PC-9 (cell line): ENCODE measurements at regions not wholly inside any gene's neighbourhood (a gene's known extent, or its start where the extent isn't known, plus 50 kb on each side); places are given as distances from the start of the nearest gene placed in this dataset.

Experiments used
- BruUV-seq: library from RNA; stranded (reverse); fragments of 400-500 nt; replicated peaks from 2 replicates; lab custom pipeline; 2021; lab: Mats Ljungman, UMichigan
- CTCF ChIA-PET: fragments of 300-600 bp; sonication (Branson Sonifier 250); formaldehyde crosslinking; loops from one replicate; lab custom pipeline; 2022; ENCODE audit warnings: antibody characterized with exemption; lab: Charles Lee
- POLR2A ChIA-PET: fragments of 300-600 bp; sonication (Branson Sonifier 250); formaldehyde crosslinking; loops from one replicate; lab custom pipeline; 2022; ENCODE audit warnings: antibody characterized with exemption; ENCODE audit not compliant: unreplicated experiment; lab: Charles Lee
- DNase-seq, 2 experiments: peaks; one replicate each; pipeline versions ENCODE4 v3.0.0 to v3.0.0-alpha.2; 2015 to 2022; ENCODE audit warnings: mixed read lengths in 1 of 2
- H2AFZ ChIP-seq: fragments of 200-600 bp; sonication (generic); 2 replicates; pipeline ENCODE4 v1.8.1; 2017; ENCODE audit warnings: antibody characterized with exemption
- H3F3A ChIP-seq: fragments of 200-600 bp; sonication (generic); 2 replicates; pipeline ENCODE4 v1.8.1; 2017; ENCODE audit warnings: antibody characterized with exemption, mild to moderate bottlenecking, low read depth; ENCODE audit not compliant: insufficient read depth
- H3K27ac ChIP-seq: fragments of 200-600 bp; sonication (generic); 2 replicates; pipeline ENCODE4 v1.6.1; 2016; ENCODE audit warnings: mixed run types
- H3K27me3 ChIP-seq: fragments of 200-600 bp; sonication (generic); 2 replicates; pipeline ENCODE4 v1.6.1; 2016; ENCODE audit warnings: low read depth, mixed run types; ENCODE audit not compliant: insufficient read depth
- H3K36me3 ChIP-seq: fragments of 200-600 bp; sonication (generic); 2 replicates; pipeline ENCODE4 v1.6.1; 2016; ENCODE audit warnings: low read depth, mixed run types
- H3K4me1 ChIP-seq: fragments of 200-600 bp; sonication (generic); replicated peaks from 2 replicates; pipeline ENCODE4 v1.6.1; 2016; ENCODE audit warnings: mixed run types; ENCODE audit not compliant: insufficient read depth
- H3K4me2 ChIP-seq: fragments of 200-600 bp; sonication (generic); 2 replicates; pipeline ENCODE4 v1.6.1; 2017; ENCODE audit warnings: mixed run types
- H3K4me3 ChIP-seq: fragments of 200-600 bp; sonication (generic); 2 replicates; pipeline ENCODE4 v1.6.1; 2016; ENCODE audit warnings: mixed run types
- H3K79me2 ChIP-seq: fragments of 200-600 bp; sonication (generic); 2 replicates; pipeline ENCODE4 v1.6.1; 2017; ENCODE audit warnings: low read depth, mixed run types
- H3K9me2 ChIP-seq: fragments of 200-600 bp; sonication (generic); 2 replicates; pipeline ENCODE4 v1.8.1; 2017; ENCODE audit warnings: mild to moderate bottlenecking; ENCODE audit not compliant: insufficient read depth
- H3K9me3 ChIP-seq: fragments of 200-600 bp; sonication (generic); 2 replicates; pipeline ENCODE4 v1.8.1; 2016; ENCODE audit warnings: low read depth; ENCODE audit not compliant: insufficient read depth
- H4K20me1 ChIP-seq: fragments of 200-600 bp; sonication (generic); 2 replicates; pipeline ENCODE4 v1.8.1; 2017; ENCODE audit not compliant: insufficient read depth
- EZH2 ChIP-seq: fragments of 200-600 bp; sonication (generic); IDR thresholded peaks from 2 replicates; pipeline ENCODE4 v1.8.0; 2017; ENCODE audit warnings: antibody characterized with exemption, low read depth
- intact Hi-C: fragments of 100-400 bp; cut with micrococcal nuclease; formaldehyde crosslinking; loops from one replicate; pipeline ENCODE4 v1.10.0; 2022; ENCODE audit not compliant: unreplicated experiment
- TF ChIP-seq, protein P1 (sequence below): fragments of 200-600 bp; sonication (generic); conservative IDR thresholded peaks from 2 replicates; pipeline ENCODE4 v1.6.1; 2017; ENCODE audit warnings: mixed run types, antibody characterized with exemption, mild to moderate bottlenecking, moderate library complexity

- Histone ChIP-seq H3K9me2 (no peaks in the 10 kb centered on the region), H3K4me3 (no peak overlapping the region), H3K79me2 (no peaks in the 10 kb centered on the region), H3K9me3 (no peaks in the 10 kb centered on the region), H2AFZ (no peak overlapping the region), H3K27ac (no peak overlapping the region), H3K27me3 (no peaks in the 10 kb centered on the region), H3F3A (0 out of 2 replicates have a peak, but pooled peaks cover 3% of the 10 kb centered on the region), H3K4me2 (no peak overlapping the region), H3K36me3 (no peaks in the 10 kb centered on the region), H3K4me1 (no peaks in the 10 kb centered on the region), H4K20me1 (peaks cover 8% of the 10 kb centered on the region; the same call in 1 of the 2 replicates)
- intact Hi-C loops: no loop called here
- POLR2A ChIA-PET: no interaction called here
- DNase-seq: no peak
- BruUV-seq: no TSS peak
- CTCF ChIA-PET: no interaction called here
- no peak for TF ChIP-seq EZH2
- TF ChIP-seq, protein P1, sequence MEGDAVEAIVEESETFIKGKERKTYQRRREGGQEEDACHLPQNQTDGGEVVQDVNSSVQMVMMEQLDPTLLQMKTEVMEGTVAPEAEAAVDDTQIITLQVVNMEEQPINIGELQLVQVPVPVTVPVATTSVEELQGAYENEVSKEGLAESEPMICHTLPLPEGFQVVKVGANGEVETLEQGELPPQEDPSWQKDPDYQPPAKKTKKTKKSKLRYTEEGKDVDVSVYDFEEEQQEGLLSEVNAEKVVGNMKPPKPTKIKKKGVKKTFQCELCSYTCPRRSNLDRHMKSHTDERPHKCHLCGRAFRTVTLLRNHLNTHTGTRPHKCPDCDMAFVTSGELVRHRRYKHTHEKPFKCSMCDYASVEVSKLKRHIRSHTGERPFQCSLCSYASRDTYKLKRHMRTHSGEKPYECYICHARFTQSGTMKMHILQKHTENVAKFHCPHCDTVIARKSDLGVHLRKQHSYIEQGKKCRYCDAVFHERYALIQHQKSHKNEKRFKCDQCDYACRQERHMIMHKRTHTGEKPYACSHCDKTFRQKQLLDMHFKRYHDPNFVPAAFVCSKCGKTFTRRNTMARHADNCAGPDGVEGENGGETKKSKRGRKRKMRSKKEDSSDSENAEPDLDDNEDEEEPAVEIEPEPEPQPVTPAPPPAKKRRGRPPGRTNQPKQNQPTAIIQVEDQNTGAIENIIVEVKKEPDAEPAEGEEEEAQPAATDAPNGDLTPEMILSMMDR: no peak
These were observed 207.5 kb upstream of the PWP1 start for GRCh38 chr12:107477947-107478610.

DNA sequence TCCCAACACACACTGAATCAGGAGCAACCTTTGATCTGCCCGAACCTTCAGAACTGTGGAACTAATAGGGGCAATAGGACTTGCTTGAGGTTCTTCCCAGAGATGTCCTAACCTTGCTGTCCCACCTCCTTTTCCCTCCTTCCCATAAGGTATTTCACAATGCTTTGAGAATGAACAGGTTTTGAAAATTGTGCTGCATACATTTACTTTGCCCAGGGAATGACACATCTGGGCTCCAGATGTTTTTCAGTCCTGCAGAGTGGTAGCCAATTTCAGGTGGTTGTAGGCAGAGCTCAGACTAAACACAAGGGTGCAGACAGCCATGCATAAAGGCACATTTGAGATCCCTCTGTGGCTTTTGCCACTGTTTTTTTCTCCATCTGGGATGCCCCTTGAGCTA, 206.7 kb upstream of the PWP1 start:
- TF ChIP-seq, protein P1: no peak
- no peak for TF ChIP-seq EZH2
- intact Hi-C loops: no loop called here
- ChIA-PET CTCF (no interaction called here), POLR2A (interaction anchor here (0.6 kb wide), 1 partner anchor 1183 kb away, joined by 3 read pairs; no protein-coding TSS in a partner anchor)
- no peaks in the 10 kb centered on the region for H3K36me3 ChIP-seq
- 0 out of 2 replicates have a peak, but pooled peaks cover 3% of the 10 kb centered on the region for H3F3A ChIP-seq
- H3K4me3 ChIP-seq: no peak overlapping the region
- peaks cover 8% of the 10 kb centered on the region; the same call in 1 of the 2 replicates for H4K20me1 ChIP-seq
- no peak overlapping the region for H3K4me2 ChIP-seq
- H3K27me3 ChIP-seq: no peaks in the 10 kb centered on the region
- no peak overlapping the region for H3K27ac ChIP-seq
- H2AFZ ChIP-seq: no peak overlapping the region
- no TSS peak for BruUV-seq
- no peaks in the 10 kb centered on the region for H3K79me2 ChIP-seq
- H3K9me3 ChIP-seq: no peaks in the 10 kb centered on the region
- H3K9me2 ChIP-seq: no peaks in the 10 kb centered on the region
- no peak for DNase-seq
- no peaks in the 10 kb centered on the region for H3K4me1 ChIP-seq

GRCh38 chr12:107480836-107481608, 204.6 kb upstream of the PWP1 start:
- CTCF ChIA-PET: no interaction called here
- intact Hi-C loops: no loop called here
- DNase-seq: no peak
- TF ChIP-seq, protein P1: no peak
- no peak for TF ChIP-seq EZH2
- Histone ChIP-seq H3K27ac (no peak overlapping the region), H3K27me3 (no peaks in the 10 kb centered on the region), H3K4me2 (no peak overlapping the region), H3K9me3 (no peaks in the 10 kb centered on the region), H3K9me2 (no peaks in the 10 kb centered on the region), H3K36me3 (no peaks in the 10 kb centered on the region), H3K4me3 (no peak overlapping the region), H4K20me1 (peaks cover 8% of the 10 kb centered on the region; the same call in 1 of the 2 replicates), H3K79me2 (no peaks in the 10 kb centered on the region), H3K4me1 (no peaks in the 10 kb centered on the region), H2AFZ (no peak overlapping the region), H3F3A (no peaks in the 10 kb centered on the region)
- BruUV-seq: no TSS peak
- POLR2A ChIA-PET: no interaction called here
